Fibroblast of skin of right biceps (primary cell): ENCODE measurements at regions not wholly inside any gene's neighbourhood (a gene's known extent, or its start where the extent isn't known, plus 50 kb on each side); places are given as distances from the start of the nearest gene placed in this dataset.
"Not testable (repeated sequence)": the region's sequence is repeated elsewhere in the genome, so short reads cannot be mapped to it uniquely, and the experiment has no call there.

Source experiments
- DNase-seq: peaks from one replicate; pipeline ENCODE4 v3.0.0-alpha.2; 2013

GRCh38 chr1:38787041-38787440, 72.5 kb downstream of the RRAGC start:
- DNase-seq = no peak

DNA sequence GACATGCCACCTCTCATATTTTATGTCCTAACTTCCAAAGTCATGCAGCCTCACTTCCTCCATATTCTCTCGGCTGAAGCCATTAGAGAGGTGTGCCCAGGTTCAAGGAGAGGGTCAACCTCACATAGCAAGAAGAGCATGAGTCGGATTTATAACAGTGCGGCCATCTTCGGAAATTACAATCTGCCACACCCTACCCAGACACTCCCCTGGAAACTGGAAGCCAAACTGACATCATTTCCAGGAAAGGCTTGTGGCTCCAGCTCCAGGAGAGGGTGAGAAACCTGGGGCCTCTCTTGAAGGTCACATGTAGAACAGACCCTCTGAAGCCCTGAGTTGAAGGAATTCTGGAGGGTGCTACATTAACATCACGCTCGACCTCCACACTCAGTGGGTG, 73.5 kb downstream of the RRAGC start:
- DNase-seq = no peak

DNA sequence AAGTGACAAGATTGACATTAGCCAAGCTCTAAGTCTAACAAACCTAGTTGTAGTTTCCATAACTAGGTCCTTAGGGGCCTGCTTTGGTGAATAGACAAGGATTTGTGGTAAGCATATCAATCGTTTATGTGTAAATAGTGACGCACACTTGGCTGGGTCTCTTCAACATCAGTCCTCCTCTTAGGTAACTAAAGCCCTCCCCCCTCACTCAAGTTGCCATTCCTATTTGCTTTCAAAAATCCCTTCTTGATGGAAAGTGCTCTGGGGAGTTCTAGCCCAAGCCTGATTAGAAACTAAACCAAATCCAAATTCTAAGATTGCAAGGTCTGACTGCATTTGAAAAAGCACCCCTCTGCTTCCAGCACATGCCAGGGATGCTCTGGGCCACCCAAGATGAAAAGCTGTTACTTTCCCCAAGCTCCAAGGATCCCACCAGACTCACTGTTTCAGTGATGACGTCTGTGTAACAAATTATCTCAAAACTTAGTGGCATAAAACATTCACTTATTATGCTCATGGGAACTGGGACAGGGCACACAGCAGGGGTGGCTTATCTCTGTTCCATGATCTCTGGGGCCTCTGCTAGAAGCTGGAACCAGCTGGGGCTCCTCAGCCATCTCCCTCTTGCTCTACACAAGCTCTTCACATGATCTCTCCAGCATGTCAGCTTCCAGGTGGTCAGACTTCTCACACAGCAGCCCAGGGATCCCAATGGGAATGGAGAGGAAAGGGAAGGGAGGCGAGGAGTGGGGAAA, 74.1 kb downstream of the RRAGC start:
- no peak for DNase-seq

DNA sequence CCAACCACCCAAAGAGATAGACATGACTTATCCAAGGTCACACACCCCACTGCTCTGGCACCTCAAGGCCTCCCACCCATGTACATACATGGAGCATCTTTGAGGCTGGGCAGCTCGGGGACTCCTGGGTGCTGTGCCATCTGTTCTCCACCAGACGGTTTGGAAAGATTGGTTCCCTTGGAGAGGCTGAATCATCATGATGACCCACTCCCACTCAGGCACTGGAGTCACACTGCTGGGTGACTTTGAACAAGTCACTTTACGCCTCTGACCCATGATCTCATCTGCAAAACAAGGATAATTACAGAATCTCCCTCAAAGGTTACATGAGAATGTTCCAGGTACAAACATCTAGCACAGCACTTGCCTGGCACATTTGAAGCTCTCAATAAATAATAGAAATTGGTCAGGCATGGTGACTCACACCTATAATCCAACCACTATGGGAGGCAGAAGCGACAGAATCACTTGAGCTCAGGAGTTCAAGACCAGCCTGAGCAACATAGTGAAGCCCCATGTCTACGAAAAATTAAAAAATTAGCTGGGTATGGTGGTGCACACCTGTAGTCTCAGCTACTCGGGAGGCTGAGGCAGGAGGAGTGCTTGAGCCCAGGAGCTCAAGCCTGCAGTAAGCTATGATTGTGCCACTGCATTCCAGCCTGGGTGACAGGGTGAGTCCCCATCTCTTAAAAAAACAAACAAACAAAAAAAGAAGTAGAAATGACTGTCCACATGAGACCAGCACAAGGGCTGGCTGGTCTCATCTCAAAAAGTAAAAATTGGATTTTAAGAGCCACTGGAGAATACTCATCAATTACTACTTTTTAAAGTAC, 74.9 kb downstream of the RRAGC start:
- no peak for DNase-seq

DNA sequence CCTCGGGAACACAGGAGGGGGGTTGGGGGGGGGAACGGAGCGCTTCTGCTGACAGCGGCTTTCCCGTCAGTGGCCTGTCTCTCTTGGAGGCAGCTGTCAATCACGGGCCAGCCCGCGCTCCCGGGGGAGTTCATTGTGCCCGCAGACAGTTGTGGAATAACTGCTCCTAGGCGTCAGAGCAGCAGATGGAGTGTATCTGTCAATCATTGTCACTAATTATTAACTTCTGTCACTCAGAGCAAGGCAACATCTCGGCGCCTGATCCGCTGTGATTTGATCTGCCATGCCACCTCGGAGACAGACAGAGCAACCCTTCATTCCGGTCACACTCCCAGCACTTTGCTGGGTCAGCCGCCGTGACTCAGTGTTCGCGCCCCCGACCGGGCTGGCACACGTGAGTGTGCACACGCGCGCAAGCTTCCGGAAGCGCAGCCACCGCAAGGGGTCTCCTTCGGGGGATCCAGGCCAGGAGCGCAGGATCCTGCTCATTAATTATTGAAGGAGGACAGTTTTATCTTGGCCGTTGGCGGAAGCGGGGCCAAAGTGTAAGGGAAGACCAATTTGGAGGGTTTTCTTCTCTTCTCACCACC, 75.8 kb downstream of the RRAGC start:
- peak; percentile 7 for DNase-seq

DNA sequence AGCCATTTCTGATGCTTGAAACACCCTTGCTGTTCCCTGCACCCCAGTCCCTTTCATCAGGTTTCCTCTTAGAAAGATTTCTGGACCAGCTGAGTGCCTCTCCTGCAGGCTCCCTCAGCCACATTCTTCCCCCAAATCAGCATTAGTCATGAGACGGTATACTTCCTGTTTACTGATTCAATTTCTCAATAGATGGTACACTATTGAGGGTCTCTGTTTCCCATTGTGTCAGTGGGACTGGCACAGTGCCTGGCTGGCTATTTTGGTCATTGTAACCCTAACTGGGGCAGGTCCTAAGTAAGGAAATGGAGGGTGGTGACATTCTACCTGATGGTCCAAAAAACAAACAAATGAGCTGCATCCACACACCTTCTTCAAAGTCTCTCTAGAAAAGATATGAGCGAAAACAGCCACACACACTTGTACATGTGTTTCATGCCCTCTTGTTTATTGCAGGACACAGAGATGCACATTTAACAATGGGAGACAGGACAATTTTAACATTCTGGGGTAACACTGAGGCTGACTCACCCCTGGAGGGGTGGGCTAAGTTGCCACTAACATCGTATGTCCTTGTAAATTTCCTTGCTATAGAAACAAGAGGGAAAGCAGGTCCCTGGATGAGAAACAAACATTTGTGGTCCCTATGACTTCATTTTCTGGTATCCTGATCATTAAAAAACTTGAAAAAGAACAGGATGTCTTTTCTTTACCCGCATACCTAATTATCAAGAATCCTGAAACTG, 77.5 kb downstream of the RRAGC start:
- DNase-seq = no peak

DNA sequence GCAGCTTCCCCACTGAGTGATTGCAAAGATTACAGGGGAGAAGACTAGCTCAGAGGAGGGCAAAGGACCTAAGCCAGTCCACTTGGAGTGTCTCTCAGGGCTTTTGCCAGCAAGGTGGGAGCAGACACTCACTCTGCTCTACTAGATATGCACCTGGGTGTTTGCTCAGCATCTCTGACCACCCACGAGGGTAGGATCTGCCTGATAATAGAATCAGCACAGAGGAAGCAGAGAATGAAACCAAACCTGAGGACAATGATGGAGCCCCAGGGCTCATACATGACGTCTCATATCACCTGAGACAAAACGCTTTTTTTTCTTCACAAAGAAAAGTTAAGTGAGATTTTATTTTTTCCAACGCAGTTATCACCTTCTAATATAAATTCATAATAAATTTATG, 79.4 kb downstream of the RRAGC start:
- DNase-seq = no peak

GRCh38 chr1:38779491-38779890, 80.1 kb downstream of the RRAGC start:
- no peak for DNase-seq

DNA sequence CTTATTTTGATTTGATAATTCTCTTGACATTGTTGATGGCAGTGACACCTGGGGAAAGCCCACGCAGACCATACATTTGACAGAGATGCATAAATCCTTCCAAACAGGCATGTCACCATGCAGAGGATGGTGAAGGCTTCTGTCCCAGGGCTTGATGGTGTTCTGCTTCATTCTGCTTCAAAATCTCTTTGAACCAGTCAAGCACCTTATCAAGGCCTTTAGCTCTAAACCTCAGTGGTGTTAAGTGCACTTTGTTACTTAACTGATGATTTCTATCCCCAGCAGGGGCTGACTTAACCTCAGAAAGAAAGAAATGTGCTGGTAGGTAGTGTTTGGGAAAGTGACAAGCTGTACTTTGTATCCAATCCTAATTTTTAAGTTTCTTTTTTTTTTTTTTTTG, 81.1 kb downstream of the RRAGC start:
- DNase-seq = no peak

DNA sequence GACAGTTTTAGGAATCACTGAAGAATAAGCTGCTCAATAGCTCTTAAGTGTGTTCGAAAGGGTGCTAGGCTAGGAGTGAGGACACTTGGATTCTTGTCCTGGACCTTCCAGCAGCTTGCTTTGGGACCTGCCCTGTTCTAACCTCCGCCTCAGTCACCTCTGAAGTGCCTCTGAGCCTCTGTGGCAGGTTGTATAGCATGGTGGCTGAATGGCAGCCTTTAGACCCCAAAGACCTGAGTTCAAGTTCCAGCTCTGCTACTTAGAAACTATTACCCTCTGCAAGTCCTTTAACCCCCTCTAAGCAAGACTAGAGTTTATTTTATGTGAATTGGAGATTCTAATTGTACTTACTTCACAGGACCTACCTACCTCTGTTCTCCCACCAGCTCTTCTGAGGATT, 81.5 kb downstream of the RRAGC start:
- no peak for DNase-seq

DNA sequence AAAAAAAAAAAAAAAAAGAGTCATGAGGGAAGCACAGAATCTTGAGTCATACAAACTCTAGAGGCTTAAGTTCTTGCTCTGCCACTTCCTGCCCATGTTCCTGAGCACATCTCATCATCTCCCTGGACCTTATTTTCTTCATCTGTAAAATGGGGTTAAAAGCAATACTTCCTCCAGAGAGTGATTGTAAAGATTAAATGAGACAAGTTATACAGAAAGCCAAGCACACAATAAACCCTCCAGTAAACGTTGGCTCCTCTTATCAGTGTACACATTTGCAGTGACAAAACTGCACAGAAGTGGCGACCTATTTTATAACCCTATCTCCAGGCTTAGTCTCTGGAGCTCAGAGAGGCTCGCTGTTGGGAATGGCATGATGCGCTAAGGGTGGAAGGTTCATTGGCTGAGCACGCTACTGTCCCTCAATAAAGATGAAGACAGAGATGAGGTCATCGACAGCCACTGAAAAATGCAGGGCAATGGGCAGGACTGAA, 82.1 kb downstream of the RRAGC start:
- DNase-seq = no peak

GRCh38 chr1:38776466-38777065, 83.0 kb downstream of the RRAGC start:
- no peak for DNase-seq

GRCh38 chr1:38775175-38775845, 84.3 kb downstream of the RRAGC start:
- DNase-seq = no peak

- no peak for DNase-seq
Observed at GRCh38 chr1:38773483-38773882, 86.1 kb downstream of the RRAGC start.

DNA sequence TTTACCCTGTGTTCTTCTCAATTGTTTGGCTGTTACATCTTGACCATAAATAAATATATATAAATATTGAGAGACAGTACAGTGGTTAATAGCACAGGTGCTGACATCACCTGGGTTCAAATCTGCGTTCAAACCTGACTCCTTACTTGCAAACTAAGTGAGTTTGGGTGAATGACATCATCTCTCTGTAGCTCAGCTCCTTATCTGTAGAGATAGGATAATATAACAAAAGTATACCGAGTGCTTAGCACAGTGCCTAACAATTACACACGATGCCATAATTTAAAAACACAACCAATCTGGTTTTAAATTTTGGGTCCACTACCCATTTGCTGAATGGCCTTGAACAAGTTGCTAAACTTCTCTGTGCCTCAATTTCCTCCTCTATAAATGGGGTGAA, 86.6 kb downstream of the RRAGC start:
- DNase-seq = no peak

- no peak for DNase-seq
Observed at GRCh38 chr1:38772026-38772425, 87.5 kb downstream of the RRAGC start.

GRCh38 chr1:38770516-38771173, 88.9 kb downstream of the RRAGC start:
- not testable (repeated sequence) for DNase-seq

- DNase-seq = no peak
Observed at GRCh38 chr1:38766125-38766524, 93.4 kb downstream of the RRAGC start.

GRCh38 chr1:38763121-38763520, 96.5 kb downstream of the RRAGC start:
- no peak for DNase-seq

DNA sequence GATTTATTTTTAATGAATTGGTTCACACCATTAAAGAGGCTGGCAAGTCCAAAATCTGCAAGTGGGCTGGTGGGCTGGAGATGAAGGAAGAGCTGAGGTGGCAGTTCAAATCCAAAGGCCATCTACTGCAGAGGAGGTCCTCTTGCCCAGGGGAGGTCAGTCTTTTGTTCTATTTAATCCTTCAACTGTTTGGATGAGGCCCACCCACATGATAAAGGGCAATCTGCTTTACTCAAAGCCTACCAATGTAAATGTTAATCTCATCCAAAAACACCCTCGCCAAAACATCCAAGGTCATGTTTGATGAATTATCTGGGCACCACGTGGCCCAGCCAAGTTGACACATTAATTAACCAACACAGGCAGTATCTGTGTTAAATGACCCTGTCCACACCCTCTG, 99.0 kb downstream of the RRAGC start:
- DNase-seq = no peak

DNA sequence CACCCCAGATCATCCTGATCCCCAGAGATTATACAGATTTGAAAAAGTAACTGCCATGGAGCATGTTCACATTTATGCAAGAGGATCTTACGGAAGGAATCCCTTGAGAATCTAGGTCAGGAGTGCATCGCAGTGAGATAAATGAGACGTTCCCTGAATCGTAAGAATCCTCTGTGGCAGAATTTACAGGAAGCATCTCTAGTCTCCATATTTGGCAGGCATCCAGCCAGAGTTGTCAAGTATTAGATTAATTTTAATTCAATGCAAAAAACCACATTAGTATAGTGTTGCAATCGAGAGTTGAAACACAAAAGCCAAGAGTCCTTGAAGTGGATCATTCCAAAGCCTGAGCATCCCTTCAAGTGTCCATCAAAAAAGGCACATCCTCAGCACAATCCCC, 100.8 kb downstream of the RRAGC start:
- DNase-seq = peak; percentile 19
